ENCODE measurements at regions not wholly inside any gene's neighbourhood (a gene's known extent, or its start where the extent isn't known, plus 50 kb on each side); places are given as distances from the start of the nearest gene placed in this dataset.

DNA sequence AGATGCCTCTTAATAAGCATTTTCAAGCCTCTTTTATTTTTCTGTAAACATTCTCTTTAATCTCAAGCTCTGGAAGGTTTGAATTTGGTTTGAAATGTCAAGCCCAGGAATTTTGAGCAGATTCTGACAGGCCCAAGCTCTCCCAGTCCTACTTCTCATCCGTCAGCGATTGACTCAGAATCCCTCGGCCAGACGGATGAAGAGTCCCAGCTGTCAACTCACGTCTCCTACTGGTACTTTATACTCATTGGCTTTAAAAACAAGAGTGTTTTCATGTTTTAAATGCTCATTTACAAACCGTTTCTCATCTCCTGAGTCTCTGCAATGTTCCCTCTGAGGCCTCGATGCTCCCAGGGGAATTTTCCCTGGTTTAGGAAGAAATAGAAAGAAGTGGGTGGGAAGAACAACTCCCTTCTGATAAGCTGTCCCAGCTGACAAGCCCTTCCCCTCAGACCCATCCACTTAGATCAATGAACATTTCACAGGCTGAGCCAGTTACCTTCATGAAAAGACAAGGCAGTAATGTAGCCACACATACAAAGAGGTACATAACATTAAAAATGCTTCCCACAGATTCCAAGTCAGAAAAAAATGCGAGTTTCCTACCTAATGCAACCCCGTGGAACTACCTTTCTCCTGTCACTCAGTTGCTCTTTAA, 478.2 kb upstream of the DPH6 start:
- TF ChIP-seq FOS (IDR thresholded peaks at IDR 0.05; ENCODE audit: low read depth, low read length) = no peak
- TF ChIP-seq, protein P1, sequence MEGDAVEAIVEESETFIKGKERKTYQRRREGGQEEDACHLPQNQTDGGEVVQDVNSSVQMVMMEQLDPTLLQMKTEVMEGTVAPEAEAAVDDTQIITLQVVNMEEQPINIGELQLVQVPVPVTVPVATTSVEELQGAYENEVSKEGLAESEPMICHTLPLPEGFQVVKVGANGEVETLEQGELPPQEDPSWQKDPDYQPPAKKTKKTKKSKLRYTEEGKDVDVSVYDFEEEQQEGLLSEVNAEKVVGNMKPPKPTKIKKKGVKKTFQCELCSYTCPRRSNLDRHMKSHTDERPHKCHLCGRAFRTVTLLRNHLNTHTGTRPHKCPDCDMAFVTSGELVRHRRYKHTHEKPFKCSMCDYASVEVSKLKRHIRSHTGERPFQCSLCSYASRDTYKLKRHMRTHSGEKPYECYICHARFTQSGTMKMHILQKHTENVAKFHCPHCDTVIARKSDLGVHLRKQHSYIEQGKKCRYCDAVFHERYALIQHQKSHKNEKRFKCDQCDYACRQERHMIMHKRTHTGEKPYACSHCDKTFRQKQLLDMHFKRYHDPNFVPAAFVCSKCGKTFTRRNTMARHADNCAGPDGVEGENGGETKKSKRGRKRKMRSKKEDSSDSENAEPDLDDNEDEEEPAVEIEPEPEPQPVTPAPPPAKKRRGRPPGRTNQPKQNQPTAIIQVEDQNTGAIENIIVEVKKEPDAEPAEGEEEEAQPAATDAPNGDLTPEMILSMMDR (conservative IDR thresholded peaks at IDR 0.05; ENCODE audit: low read depth, low read length) = no peak
- no peak for TF ChIP-seq POLR2A (IDR thresholded peaks at IDR 0.05; ENCODE audit: low read depth, low read length)
- TF ChIP-seq RCOR1 (IDR thresholded peaks at IDR 0.05; ENCODE audit: insufficient replicate concordance, low read length) = no peak
- no peak for TF ChIP-seq CEBPB (IDR thresholded peaks at IDR 0.05; ENCODE audit: low read depth, low read length)

Data from IMR-90 (cell line).